GM10266 (cell line): ENCODE measurements at regions not wholly inside any gene's neighbourhood (a gene's known extent, or its start where the extent isn't known, plus 50 kb on each side); places are given as distances from the start of the nearest gene placed in this dataset.
"Not testable (repeated sequence)": the region's sequence is repeated elsewhere in the genome, so short reads cannot be mapped to it uniquely, and the experiment has no call there.

Source experiments
- DNase-seq: peaks from one replicate; pipeline ENCODE4 v3.0.0; 2012; ENCODE audit errors: extremely low spot score
- TF ChIP-seq, protein P1 (sequence below): IDR thresholded peaks from 2 replicates; pipeline ENCODE4 v1.5.1; 2012; ENCODE audit warnings: mild to moderate bottlenecking, low read depth; ENCODE audit not compliant: control insufficient read depth, insufficient read depth; ENCODE audit errors: missing control alignments

DNA sequence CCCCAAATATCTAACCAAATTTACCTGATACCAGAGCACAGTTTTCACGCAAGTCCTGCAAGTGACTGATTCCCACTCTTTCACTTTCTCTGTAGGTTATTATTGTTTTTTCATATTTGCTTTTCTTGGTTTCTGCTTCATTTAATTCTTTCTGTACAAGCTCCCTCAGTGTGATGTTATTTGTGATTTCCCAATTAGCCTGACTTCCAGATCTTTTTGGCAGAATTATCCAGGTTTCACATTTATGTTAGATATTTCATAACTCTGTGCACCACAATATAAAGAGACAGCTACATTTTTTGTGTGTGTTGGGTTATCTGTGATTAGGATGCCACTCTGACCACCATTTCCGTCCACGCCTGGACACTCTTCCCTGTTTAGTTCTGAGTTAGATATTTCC is 381.5 kb upstream of the CNTNAP2 start:
- TF ChIP-seq, protein P1, sequence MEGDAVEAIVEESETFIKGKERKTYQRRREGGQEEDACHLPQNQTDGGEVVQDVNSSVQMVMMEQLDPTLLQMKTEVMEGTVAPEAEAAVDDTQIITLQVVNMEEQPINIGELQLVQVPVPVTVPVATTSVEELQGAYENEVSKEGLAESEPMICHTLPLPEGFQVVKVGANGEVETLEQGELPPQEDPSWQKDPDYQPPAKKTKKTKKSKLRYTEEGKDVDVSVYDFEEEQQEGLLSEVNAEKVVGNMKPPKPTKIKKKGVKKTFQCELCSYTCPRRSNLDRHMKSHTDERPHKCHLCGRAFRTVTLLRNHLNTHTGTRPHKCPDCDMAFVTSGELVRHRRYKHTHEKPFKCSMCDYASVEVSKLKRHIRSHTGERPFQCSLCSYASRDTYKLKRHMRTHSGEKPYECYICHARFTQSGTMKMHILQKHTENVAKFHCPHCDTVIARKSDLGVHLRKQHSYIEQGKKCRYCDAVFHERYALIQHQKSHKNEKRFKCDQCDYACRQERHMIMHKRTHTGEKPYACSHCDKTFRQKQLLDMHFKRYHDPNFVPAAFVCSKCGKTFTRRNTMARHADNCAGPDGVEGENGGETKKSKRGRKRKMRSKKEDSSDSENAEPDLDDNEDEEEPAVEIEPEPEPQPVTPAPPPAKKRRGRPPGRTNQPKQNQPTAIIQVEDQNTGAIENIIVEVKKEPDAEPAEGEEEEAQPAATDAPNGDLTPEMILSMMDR: no peak
- DNase-seq: no peak

DNA sequence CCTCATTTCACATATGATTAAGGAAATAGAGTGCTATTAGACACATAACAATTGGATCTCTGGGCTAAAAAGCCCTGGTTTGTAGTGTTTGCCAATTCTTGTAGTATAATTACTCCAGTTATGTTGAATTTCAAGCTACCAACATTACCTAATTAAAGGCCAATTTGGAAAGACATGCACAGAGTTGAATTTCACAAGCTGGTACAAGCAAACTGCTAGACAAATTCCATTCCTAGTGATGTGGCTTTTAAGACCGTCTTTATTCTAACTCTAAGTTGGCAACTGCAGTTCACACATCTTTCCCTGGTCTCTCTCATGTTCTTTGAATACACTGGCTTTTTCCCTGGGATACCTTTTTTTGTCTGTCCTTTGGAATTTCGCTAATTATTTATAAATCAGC is 384.1 kb upstream of the CNTNAP2 start:
- DNase-seq: no peak

DNA sequence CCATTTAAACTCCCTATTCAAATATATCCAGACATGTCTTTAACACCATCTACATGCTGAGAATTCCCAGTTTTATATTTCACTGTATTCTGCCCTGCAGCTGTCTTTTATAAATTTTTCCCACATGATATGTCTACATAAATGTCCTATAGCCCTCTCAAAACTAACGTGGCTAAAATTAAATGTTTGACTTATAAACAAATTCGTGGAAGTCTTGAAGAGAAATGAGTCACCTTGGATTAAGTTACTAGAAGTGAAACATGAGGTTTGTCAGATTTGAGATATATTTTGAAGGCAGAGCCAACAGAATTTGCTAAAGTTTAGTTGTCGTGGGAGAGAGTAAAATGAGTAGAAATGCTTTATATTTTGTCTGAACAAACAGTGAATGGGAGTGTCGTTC is 386.9 kb upstream of the CNTNAP2 start:
- TF ChIP-seq, protein P1: no peak
- DNase-seq: no peak

More for the DNA sequence above, 384.1 kb upstream of the CNTNAP2 start:
- TF ChIP-seq, protein P1: no peak

DNA sequence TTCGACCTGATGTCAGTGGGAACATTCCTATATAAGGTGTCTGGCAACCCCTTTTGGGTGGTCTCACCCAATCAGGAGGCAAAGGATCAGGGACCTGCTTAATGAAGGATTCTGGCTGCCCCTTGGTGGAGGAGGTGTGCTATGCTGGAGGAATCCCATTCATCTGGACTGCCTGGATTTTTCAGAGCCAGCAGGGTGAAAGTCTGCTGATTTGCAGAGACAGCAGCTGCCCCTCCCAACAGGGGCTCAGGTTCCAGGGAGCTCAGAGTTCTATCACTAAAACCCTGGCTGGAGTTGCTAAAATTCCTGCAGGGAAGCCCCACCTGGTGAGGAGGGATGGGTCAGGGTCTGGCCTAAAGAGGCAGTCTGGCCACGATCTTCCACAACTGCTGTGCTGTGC is 398.5 kb upstream of the CNTNAP2 start:
- DNase-seq: no peak
- TF ChIP-seq, protein P1: no peak

DNA sequence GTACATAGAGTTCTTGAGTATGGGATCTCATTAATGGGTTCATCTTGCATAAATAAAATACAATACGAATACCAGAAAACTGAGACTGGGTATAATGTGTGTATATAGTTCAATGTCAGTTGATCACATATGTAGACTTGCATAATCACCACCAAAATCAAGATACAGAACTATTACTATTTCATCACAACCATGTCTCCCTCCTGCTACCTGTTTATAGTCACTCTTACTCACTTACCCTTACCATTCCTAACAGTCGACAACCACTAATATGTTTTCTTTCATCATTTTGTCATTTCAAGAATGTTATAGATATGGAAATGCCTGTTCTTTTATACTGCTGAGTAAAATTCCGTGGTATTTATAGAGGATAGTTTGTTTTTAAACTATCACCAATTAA is 416.1 kb upstream of the CNTNAP2 start:
- TF ChIP-seq, protein P1: no peak

DNA sequence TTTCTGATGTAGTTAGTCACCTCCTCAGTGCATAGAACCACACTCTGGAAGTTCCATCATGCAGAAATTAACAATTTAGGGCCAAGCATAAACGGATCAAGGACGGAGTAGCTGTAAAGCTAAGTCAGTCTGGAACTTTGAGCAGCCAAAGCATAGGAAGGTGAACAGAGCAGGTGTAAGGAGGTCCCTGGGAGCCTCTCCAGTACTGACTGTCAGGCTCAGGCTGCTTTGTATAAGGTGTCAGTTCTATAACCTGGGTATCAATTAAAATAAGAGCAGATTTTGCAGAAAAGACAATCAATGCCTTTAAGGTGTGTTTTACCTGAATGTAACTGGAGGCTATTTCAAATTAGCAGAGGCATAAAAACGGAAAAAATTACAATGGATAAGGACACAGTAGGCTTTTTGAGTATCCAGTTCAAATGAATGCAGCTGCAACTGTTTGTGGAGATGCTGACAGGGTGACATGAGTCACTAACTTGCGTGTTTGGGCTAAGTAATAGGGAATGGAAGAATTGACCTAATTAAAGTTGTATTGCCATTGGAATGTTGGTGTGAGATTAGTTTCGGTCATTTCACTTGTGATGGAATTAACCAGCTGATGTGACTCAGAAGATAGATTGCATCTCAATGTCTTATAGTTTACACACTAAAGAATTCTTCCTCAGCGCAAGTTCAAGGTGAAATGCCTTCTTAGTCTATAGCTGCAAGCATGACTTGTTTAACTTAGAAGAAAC is 417.9 kb upstream of the CNTNAP2 start:
- no peak for DNase-seq
- TF ChIP-seq, protein P1: no peak

More for the DNA sequence above, 416.1 kb upstream of the CNTNAP2 start:
- DNase-seq: no peak

DNA sequence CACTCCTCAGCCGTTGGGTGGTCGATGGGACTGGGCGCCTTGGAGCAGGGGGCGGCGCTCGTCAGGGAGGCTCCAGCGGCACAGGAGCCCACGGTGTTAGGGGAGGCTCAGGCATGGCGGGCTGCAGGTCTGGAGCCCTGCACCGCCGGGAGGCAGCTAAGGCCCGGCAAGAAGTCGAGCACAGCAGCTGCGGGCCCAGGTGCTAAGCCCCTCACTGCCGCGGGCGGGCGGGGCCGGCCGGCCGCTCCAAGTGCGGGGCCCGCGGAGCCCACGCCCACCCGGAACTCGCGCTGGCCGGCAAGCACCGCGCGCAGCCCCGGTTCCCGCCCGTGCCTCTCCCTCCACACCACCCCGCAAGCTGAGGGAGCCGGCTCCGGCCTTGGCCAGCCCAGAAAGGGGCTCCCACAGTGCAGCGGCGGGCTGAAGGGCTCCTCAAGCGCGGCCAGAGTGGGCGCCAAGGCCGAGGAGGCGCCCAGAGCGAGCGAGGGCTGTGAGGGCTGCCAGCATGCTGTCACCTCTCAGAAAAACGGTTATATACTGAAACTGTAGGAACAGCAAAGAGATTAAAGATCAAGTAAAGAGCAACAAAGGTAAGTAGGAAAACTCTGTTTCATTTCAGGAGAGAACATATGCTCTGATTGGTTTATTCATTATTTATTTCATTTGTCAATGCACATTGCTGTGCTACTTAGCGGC is 419.0 kb upstream of the CNTNAP2 start:
- DNase-seq: not testable (repeated sequence)
